LoVo (cell line): ENCODE measurements at regions not wholly inside any gene's neighbourhood (a gene's known extent, or its start where the extent isn't known, plus 50 kb on each side); places are given as distances from the start of the nearest gene placed in this dataset.
A peak's percentile ranks its signal among the peaks of the same experiment; 100 is the strongest.

ENCODE experiments used
- DNase-seq: peaks from one replicate; pipeline ENCODE4 v3.0.0-alpha.2; 2016; ENCODE audit warnings: low spot score

- no peak for DNase-seq
These were observed 78.7 kb upstream of the PDE5A start for GRCh38 chr4:119707336-119707735.

- DNase-seq = no peak
These were observed 78.2 kb upstream of the PDE5A start for GRCh38 chr4:119706804-119707203.

DNA sequence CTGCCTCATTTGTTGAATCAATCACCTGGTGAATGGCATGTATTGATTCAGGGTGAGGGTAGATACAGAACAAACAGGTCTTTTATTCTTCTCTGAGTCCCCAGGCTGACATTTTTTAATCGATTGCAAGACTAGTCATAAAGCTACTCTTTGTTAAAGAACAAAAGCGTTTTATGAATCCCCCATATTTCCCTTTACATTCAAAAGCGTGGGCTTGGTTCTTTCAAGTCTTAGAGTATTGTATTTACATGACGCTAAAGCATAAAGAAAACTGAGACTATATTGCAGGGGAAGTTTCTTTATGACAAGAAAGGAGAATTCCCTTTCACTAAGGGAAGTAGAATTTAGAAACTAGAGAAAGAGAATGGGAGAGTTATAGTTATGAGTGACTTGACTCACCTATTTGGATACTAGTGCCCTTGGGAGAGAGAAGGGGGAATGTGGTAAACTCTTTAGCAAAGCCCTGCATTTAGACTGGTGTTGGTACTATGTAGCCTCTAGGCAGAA is 69.3 kb upstream of the PDE5A start:
- DNase-seq = no peak

DNA sequence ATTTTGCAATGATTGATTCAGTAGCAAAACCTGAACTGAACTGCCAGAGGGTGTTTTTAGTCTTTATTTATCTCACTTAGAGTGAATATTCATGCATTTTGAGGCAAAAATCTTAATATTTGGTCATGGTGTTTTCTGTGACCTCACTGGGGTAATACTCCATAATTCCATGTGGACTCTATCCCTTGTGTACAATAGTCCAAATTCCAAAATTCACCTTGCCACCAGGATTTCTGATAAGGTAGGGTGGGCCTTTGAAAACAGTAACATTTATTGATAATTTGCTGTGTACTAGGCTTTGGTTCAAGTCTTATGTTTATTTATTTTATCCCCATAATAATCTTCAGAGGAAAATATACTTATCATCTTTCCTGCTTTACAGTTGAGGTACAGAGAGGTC is 68.4 kb upstream of the PDE5A start:
- no peak for DNase-seq

DNA sequence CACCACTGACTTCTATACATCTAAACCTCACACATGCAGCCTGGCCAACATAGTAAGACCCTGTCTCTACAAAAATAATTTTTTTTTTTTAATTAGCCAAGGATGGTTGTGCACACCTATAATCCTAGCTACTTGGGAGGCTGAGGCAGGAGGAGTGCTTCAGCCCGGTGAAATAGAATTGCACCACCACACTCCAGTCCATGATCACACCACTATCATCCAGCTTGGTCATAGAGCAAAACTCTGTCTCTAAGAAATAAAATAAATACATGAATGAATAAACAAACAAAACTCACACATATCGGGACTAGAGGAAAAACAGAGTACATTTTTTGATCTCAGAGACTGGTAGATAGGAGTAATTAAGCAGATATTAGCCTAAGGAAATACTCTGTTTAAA is 66.6 kb upstream of the PDE5A start:
- no peak for DNase-seq

DNA sequence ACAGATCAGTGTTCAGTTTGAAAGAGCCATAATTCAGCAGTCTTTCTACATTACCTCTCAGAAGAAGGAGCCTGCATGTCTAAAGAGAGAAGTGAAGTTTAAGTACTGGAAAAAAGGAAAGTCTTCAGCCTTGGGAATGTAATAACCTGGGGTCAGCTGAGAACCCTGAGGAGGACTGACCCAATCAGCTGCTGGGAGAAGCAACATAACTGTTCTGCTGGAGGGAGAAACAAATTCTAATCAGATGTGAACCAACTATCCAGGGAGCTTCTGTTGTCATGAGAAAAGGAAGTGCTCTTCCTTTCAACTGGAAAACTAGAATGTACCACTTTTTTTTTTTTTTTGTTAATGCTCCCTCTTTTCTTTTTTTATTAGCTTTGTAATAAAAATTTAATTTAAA is 64.5 kb upstream of the PDE5A start:
- no peak for DNase-seq

- no peak for DNase-seq
These were observed 63.4 kb upstream of the PDE5A start for GRCh38 chr4:119692001-119692400.

GRCh38 chr4:119690871-119691270 is 62.3 kb upstream of the PDE5A start:
- no peak for DNase-seq

DNA sequence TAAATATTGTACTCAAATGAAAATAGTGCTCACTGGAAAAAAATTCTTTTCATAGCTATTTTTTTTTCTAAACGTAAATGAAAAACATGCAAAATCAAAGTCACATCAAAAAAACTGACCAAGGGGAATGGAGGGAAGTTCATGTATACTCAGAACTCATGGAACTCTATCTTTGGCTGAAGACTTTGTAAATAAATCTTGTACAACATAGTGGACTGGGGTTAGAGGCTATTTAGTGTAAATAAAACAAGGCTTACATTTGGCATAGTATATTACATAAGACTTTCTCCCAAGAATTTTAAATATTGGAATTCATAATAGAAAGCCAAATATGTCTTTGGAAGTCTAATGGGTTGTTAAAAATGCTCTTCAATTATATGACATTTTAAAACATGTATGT is 59.8 kb upstream of the PDE5A start:
- DNase-seq = no peak

DNA sequence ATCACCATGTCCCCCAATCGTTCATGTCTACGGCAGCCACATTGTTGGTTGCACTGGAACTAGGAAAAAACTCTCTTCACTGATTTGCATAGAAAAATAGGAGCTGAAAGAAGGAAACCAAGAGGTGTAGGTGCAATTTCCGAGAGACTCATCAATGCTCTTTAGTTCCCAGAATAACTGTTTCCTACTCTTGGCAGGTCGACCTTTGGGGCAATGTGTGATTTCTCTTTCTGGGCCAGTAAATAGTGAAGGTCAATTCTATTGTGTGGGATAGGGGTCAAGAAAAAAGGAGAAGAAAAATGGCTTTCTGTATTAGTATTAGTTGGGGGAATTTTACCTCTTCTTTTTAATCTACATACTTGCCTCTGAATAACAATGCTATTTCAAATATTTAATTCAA is 55.9 kb upstream of the PDE5A start:
- no peak for DNase-seq

DNA sequence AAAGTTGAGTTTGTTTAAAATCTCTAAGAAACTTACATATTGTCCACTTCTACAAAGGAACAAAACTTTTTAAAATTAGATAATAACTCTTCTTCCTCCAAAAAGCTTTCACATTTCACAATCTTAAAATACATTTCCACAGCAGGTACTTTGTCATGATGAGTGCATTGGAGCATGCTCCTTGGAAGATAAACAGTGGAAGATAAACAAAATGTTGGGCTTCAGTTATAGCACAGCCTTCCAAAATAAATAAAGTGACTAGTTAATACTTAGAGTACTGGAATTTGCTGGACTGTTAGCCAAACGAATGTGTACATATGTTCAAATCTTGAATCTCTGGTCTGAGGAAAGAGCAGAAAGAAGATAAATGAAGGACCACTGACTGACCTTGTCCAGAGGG is 54.9 kb upstream of the PDE5A start:
- DNase-seq = no peak

DNA sequence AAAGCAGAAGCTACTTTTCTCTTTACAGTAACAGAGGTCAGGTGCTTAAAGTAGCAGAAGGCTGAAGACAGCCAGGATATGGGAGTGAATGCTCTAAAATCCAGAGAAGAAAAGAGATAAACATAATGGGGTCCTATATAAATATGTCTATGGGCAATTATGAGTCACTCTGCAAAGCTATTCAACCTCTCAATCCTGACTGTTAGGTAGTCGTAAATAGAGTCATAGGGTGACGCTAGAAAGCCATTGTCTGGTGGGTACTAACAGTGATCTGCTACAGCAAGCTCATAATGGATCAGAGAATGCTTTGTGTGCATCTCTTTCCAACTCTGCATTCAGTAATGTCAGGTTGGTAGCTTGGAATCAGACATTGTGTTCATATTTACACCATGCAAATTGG is 53.5 kb upstream of the PDE5A start:
- DNase-seq = peak; percentile 14

DNA sequence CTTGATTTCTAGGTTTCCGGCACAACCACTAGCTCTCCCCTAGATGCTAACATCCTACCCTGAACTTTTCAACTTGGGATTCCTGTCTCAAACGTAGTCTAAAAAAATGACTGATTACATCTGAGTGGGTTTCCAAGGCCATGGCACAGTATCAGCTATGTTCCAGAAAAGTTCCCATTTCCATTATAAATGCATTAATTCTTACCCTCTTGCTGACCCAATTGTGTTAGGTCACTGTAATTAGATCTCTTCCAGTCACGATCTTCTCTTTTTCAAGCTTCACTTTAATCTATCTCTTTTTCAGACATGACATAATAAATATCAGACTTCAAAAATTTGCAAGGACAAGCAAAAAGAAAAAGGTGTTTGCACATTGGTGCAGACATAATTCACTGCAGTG is 50.6 kb upstream of the PDE5A start:
- no peak for DNase-seq

DNA sequence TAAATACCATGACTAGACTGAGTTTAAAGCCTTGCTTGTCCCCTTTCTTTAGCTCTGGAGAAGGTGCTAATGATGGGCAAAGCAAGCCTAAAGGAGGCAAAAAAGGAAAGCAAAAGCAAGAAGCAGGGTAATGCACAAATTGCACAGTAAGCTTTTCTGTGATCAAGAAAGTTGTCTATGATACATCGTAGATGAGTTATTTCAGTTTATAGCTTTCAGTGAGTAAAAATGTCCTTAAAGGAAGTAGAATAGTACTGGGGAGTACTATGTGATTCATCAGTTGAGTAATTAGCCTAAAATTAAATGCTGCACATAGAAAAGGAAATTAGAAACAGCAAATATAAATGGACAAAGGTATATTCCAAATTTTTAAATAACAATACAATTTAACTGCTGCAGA is 50.2 kb upstream of the PDE5A start:
- no peak for DNase-seq
